ENCODE measurements at regions not wholly inside any gene's neighbourhood (a gene's known extent, or its start where the extent isn't known, plus 50 kb on each side); places are given as distances from the start of the nearest gene placed in this dataset.

DNA sequence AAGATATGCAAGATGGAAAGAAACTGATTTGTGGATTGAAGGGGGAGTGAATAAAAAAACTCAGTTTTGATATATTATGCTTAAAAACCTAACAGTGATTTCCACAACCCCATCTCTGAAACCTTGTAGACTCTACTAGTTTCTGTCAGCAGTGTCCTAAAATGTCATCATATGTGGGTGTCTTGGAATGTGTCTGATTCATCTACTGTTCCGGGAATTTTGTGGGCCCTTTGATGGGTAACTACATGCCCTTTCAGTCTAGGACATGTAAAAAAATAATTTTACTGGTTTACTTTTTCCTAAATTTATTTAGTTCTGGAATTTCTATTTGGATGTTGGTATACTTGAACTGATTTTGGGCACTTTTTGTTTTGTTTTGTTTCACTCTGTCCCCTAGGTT is 118.9 kb upstream of the NMUR2 start:
- Histone ChIP-seq H3K36me3 (no peaks in the 10 kb centered on the region), H3K27me3 (peaks cover 0 to under 1% (median 0%) of the 10 kb centered on the region in 4 donors), H3K27ac (replicated peaks in 1 of 4) (no peak overlapping the region), H3K4me3 (no peak overlapping the region), H3K4me1 (peaks cover 0 to 7% (median 4%) of the 10 kb centered on the region in 4 donors), H3K9me3 (no peaks in the 10 kb centered on the region)
- TF ChIP-seq, protein P1, sequence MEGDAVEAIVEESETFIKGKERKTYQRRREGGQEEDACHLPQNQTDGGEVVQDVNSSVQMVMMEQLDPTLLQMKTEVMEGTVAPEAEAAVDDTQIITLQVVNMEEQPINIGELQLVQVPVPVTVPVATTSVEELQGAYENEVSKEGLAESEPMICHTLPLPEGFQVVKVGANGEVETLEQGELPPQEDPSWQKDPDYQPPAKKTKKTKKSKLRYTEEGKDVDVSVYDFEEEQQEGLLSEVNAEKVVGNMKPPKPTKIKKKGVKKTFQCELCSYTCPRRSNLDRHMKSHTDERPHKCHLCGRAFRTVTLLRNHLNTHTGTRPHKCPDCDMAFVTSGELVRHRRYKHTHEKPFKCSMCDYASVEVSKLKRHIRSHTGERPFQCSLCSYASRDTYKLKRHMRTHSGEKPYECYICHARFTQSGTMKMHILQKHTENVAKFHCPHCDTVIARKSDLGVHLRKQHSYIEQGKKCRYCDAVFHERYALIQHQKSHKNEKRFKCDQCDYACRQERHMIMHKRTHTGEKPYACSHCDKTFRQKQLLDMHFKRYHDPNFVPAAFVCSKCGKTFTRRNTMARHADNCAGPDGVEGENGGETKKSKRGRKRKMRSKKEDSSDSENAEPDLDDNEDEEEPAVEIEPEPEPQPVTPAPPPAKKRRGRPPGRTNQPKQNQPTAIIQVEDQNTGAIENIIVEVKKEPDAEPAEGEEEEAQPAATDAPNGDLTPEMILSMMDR (IDR thresholded peaks at IDR 0.05): no peak
- TF ChIP-seq POLR2AphosphoS5 (IDR thresholded peaks at IDR 0.05) (no peak), POLR2A (IDR thresholded peaks at IDR 0.05; ENCODE audit: low read depth) (no peak), EP300 (IDR thresholded peaks at IDR 0.05) (no peak)
- intact Hi-C loops (cut with DNase I): no loop called here
- DNase-seq (ENCODE audit: extremely low spot score): no peak
- 100% methylated on average over 1 of the region's 1 CpG for WGBS

GRCh38 chr5:152527358-152528052 is 122.4 kb upstream of the NMUR2 start:
- no peaks in the 10 kb centered on the region for H3K36me3 ChIP-seq
- 46% methylated on average over 3 of the region's 3 CpGs for WGBS
- no peak overlapping the region for H3K27ac ChIP-seq (replicated peaks in 1 of 4)
- TF ChIP-seq, protein P1 (IDR thresholded peaks at IDR 0.05): no peak
- no peak for TF ChIP-seq EP300 (IDR thresholded peaks at IDR 0.05)
- no peak for TF ChIP-seq POLR2A (IDR thresholded peaks at IDR 0.05; ENCODE audit: low read depth)
- TF ChIP-seq POLR2AphosphoS5 (IDR thresholded peaks at IDR 0.05): no peak
- no peak overlapping the region for H3K4me3 ChIP-seq
- no peaks in the 10 kb centered on the region for H3K27me3 ChIP-seq
- H3K9me3 ChIP-seq: no peaks in the 10 kb centered on the region
- no peak for DNase-seq (ENCODE audit: extremely low spot score)
- intact Hi-C loops (cut with DNase I): no loop called here
- H3K4me1 ChIP-seq: peaks cover 0 to 13% (median 10%) of the 10 kb centered on the region in 4 donors

DNA sequence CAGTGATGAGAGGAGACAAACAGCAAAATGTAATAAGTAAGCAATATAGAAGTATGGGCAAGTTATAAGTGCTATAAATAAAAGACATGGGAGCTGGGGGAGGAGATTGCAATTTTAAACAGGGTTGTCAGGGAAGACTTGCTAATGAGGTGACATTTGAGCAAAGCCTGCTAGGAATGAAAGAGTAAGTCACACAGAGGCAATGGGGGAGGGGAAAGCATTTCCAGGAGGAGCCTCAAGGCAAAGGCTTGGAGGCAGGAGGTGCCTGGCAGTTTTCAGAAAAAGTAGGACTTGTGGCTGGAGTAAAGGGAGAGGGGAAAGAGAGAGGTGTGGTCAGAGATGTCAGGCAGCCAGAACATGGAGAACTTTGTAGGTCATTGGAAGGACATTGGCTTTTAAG is 124.4 kb upstream of the NMUR2 start:
- no peaks in the 10 kb centered on the region for H3K27me3 ChIP-seq
- H3K9me3 ChIP-seq: no peaks in the 10 kb centered on the region
- TF ChIP-seq, protein P1 (IDR thresholded peaks at IDR 0.05): no peak
- TF ChIP-seq POLR2AphosphoS5 (IDR thresholded peaks at IDR 0.05): no peak
- no peak for TF ChIP-seq POLR2A (IDR thresholded peaks at IDR 0.05; ENCODE audit: low read depth)
- no peak for TF ChIP-seq EP300 (IDR thresholded peaks at IDR 0.05)
- H3K36me3 ChIP-seq: no peaks in the 10 kb centered on the region
- no peak overlapping the region for H3K27ac ChIP-seq (replicated peaks in 1 of 4)
- H3K4me1 ChIP-seq: peaks cover 0 to 13% (median 10%) of the 10 kb centered on the region in 4 donors
- no peak for DNase-seq (ENCODE audit: extremely low spot score)
- intact Hi-C loops (cut with DNase I): no loop called here
- H3K4me3 ChIP-seq: no peak overlapping the region

- 37% methylated on average over 2 of the region's 2 CpGs for WGBS
- Histone ChIP-seq H3K27ac (replicated peaks in 1 of 4) (no peak overlapping the region), H3K4me1 (peaks cover 0 to 9% (median 4%) of the 10 kb centered on the region in 4 donors), H3K36me3 (no peaks in the 10 kb centered on the region), H3K4me3 (no peak overlapping the region), H3K27me3 (no peaks in the 10 kb centered on the region), H3K9me3 (no peaks in the 10 kb centered on the region)
- no peak for DNase-seq (ENCODE audit: extremely low spot score)
- TF ChIP-seq, protein P1 (IDR thresholded peaks at IDR 0.05): peak in 2 of 3 experiments; percentile 44 to 50
- TF ChIP-seq POLR2A (IDR thresholded peaks at IDR 0.05; ENCODE audit: low read depth): no peak
- no peak for TF ChIP-seq EP300 (IDR thresholded peaks at IDR 0.05)
- TF ChIP-seq POLR2AphosphoS5 (IDR thresholded peaks at IDR 0.05): no peak
- intact Hi-C loops (cut with DNase I): loop anchor here (1.0 to 10.0 kb wide), 3 partner anchors 612 to 1432 kb away; partner anchors contain the start of gene GRIA1
These were observed 127.6 kb upstream of the NMUR2 start for GRCh38 chr5:152532714-152533113.
